MM.1S (cell line): ENCODE measurements at regions not wholly inside any gene's neighbourhood (a gene's known extent, or its start where the extent isn't known, plus 50 kb on each side); places are given as distances from the start of the nearest gene placed in this dataset.

ENCODE experiments used
- DNase-seq: peaks from one replicate; pipeline ENCODE4 v3.0.0-alpha.2; 2015
- H2AFZ ChIP-seq: fragments of 300-600 bp; sonication (generic); 2 replicates; pipeline ENCODE4 v1.6.0; 2016; ENCODE audit warnings: antibody characterized with exemption, low read length
- H3F3A ChIP-seq: fragments of 300-600 bp; sonication (generic); 2 replicates; pipeline ENCODE4 v1.6.1; 2016; ENCODE audit warnings: mild to moderate bottlenecking, antibody characterized with exemption, low read length, moderate library complexity, mixed read lengths; ENCODE audit not compliant: insufficient read depth
- H3K27ac ChIP-seq: fragments of 300-600 bp; sonication (generic); 2 replicates; pipeline ENCODE4 v1.5.1; 2016; ENCODE audit warnings: mild to moderate bottlenecking, low read length
- H3K27me3 ChIP-seq: fragments of 300-600 bp; sonication (generic); replicated peaks from 2 replicates; pipeline ENCODE4 v1.6.0; 2016; ENCODE audit warnings: low read length; ENCODE audit not compliant: insufficient read depth
- H3K36me3 ChIP-seq: fragments of 300-600 bp; sonication (generic); replicated peaks from 2 replicates; pipeline ENCODE4 v1.6.1; 2016; ENCODE audit warnings: mild to moderate bottlenecking, low read length, mixed read lengths; ENCODE audit not compliant: insufficient read depth
- H3K4me1 ChIP-seq: fragments of 300-600 bp; sonication (generic); 2 replicates; pipeline ENCODE4 v1.6.1; 2016; ENCODE audit warnings: low read length, mixed read lengths
- H3K4me2 ChIP-seq: fragments of 300-600 bp; sonication (generic); 2 replicates; pipeline ENCODE4 v1.6.0; 2016; ENCODE audit warnings: low read depth, low read length
- H3K4me3 ChIP-seq: fragments of 300-600 bp; sonication (generic); 2 replicates; pipeline ENCODE4 v1.5.1; 2016; ENCODE audit warnings: low read length, mixed read lengths
- H3K79me2 ChIP-seq: fragments of 300-600 bp; sonication (generic); 2 replicates; pipeline ENCODE4 v1.6.1; 2016; ENCODE audit warnings: mixed run types, low read length, mixed read lengths
- H3K9ac ChIP-seq: fragments of 300-600 bp; sonication (generic); 2 replicates; pipeline ENCODE4 v1.6.1; 2016; ENCODE audit warnings: low read length, mixed read lengths
- H3K9me2 ChIP-seq: fragments of 300-600 bp; sonication (generic); replicated peaks from 2 replicates; pipeline ENCODE4 v1.6.1; 2016; ENCODE audit warnings: mild to moderate bottlenecking, low read length, mixed read lengths; ENCODE audit not compliant: insufficient read depth
- H3K9me3 ChIP-seq: fragments of 300-600 bp; sonication (generic); replicated peaks from 2 replicates; pipeline ENCODE4 v1.6.1; 2016; ENCODE audit warnings: mild to moderate bottlenecking, low read length, mixed read lengths; ENCODE audit not compliant: insufficient read depth
- H4K20me1 ChIP-seq: fragments of 300-600 bp; sonication (generic); 2 replicates; pipeline ENCODE4 v1.6.1; 2016; ENCODE audit warnings: mild to moderate bottlenecking, low read length, moderate library complexity, mixed read lengths; ENCODE audit not compliant: insufficient read depth
- CTCF ChIP-seq: fragments of 300-600 bp; sonication (generic); IDR thresholded peaks from 2 replicates; pipeline ENCODE4 v1.5.1; 2016; ENCODE audit warnings: antibody characterized with exemption, low read length, mixed read lengths
- EZH2 ChIP-seq: fragments of 300-600 bp; sonication (generic); optimal IDR thresholded peaks from 2 replicates; pipeline ENCODE3; 2017; ENCODE audit warnings: low read depth, mild to moderate bottlenecking, antibody characterized with exemption, low read length, mixed read lengths
- EZH2phosphoT487 ChIP-seq: fragments of 300-600 bp; sonication (generic); IDR thresholded peaks from 2 replicates; pipeline ENCODE4 v1.6.1; 2018; ENCODE audit warnings: antibody characterized with exemption, low read length

DNA sequence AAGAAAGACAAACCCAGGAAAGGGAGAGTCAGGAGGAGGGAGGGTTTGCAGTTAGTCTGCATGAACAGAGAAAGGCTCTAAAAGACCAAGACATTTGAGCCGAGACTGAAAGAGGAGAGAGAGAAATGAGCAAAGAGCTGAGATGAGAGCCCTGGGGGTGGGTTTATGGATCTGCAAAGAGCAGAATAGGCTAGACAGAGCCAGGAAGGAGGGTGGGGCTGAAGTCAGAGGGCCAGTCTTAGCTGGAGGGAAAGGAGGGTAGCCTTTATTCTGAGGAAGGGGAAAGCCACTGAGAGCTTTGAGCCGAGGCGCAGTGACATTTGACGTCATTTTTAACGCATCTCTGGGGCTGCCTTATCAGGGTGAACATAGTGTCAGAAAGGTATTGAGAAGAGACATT, 85.7 kb upstream of the CDH13 start:
- Histone ChIP-seq H3K79me2 (no peaks in the 10 kb centered on the region), H3F3A (no peaks in the 10 kb centered on the region), H3K27me3 (no peaks in the 10 kb centered on the region), H3K4me2 (no peak overlapping the region), H3K9me3 (no peaks in the 10 kb centered on the region), H2AFZ (no peak overlapping the region), H3K9ac (no peak overlapping the region), H3K4me3 (no peak overlapping the region), H4K20me1 (no peaks in the 10 kb centered on the region), H3K27ac (no peak overlapping the region), H3K9me2 (no peaks in the 10 kb centered on the region), H3K36me3 (no peaks in the 10 kb centered on the region), H3K4me1 (no peaks in the 10 kb centered on the region)
- DNase-seq = no peak
- TF ChIP-seq CTCF = no peak
- TF ChIP-seq EZH2 = no peak
- TF ChIP-seq EZH2phosphoT487 = no peak

GRCh38 chr16:82535764-82536163, 91.0 kb upstream of the CDH13 start:
- Histone ChIP-seq H3K79me2 (no peaks in the 10 kb centered on the region), H3K9ac (no peak overlapping the region), H4K20me1 (no peaks in the 10 kb centered on the region), H3K4me2 (no peak overlapping the region), H3F3A (no peaks in the 10 kb centered on the region), H2AFZ (no peak overlapping the region), H3K36me3 (no peaks in the 10 kb centered on the region), H3K4me3 (no peak overlapping the region), H3K27me3 (no peaks in the 10 kb centered on the region), H3K27ac (no peak overlapping the region), H3K9me2 (no peaks in the 10 kb centered on the region), H3K9me3 (no peaks in the 10 kb centered on the region), H3K4me1 (no peaks in the 10 kb centered on the region)
- no peak for DNase-seq
- no peak for TF ChIP-seq EZH2

GRCh38 chr16:82535262-82535661, 91.5 kb upstream of the CDH13 start:
- Histone ChIP-seq H3K36me3 (no peaks in the 10 kb centered on the region), H3K4me3 (no peak overlapping the region), H4K20me1 (no peaks in the 10 kb centered on the region), H3K9ac (no peak overlapping the region), H3K9me2 (no peaks in the 10 kb centered on the region), H3K4me2 (no peak overlapping the region), H3K4me1 (no peaks in the 10 kb centered on the region), H3F3A (no peaks in the 10 kb centered on the region), H3K27me3 (no peaks in the 10 kb centered on the region), H3K79me2 (no peaks in the 10 kb centered on the region), H3K27ac (no peak overlapping the region), H2AFZ (no peak overlapping the region), H3K9me3 (no peaks in the 10 kb centered on the region)
- DNase-seq = no peak
- no peak for TF ChIP-seq EZH2phosphoT487
- TF ChIP-seq CTCF = no peak
- no peak for TF ChIP-seq EZH2

DNA sequence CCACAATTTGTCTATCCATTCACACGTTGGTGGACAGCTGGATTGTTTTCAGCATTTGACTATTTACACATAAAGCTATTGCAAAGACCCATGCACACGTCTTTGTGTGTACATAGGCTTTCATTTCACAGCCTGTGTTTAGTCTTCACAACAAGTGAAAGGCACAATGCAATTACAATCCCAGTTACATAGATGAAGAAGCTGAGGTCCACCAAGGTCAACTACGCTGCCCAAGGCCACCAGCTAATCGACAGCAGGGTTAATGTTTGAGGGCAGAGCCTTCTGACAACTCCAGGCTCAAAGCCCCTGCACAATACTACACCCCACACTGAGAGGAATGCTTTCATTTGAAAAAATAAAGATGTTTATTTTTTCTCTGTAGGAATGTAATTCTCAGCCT, 93.6 kb upstream of the CDH13 start:
- no peak for DNase-seq
- Histone ChIP-seq H3K4me2 (no peak overlapping the region), H3K9me2 (no peaks in the 10 kb centered on the region), H2AFZ (no peak overlapping the region), H3K9me3 (no peaks in the 10 kb centered on the region), H3F3A (no peaks in the 10 kb centered on the region), H3K9ac (no peak overlapping the region), H3K27ac (no peak overlapping the region), H3K79me2 (no peaks in the 10 kb centered on the region), H3K4me3 (no peak overlapping the region), H4K20me1 (no peaks in the 10 kb centered on the region), H3K27me3 (no peaks in the 10 kb centered on the region), H3K36me3 (no peaks in the 10 kb centered on the region), H3K4me1 (no peaks in the 10 kb centered on the region)
- no peak for TF ChIP-seq EZH2phosphoT487
- no peak for TF ChIP-seq CTCF
- TF ChIP-seq EZH2 = no peak
